T47D (cell line): ENCODE measurements at regions not wholly inside any gene's neighbourhood (a gene's known extent, or its start where the extent isn't known, plus 50 kb on each side); places are given as distances from the start of the nearest gene placed in this dataset.

Experiments used
- DNase-seq, 2 experiments: peaks; one replicate each; pipeline versions ENCODE4 v3.0.0 to v3.0.0-alpha.2; 2011 to 2012; ENCODE audit warnings: low read depth in 1 of 2, low spot score in 1 of 2
- JUND ChIP-seq: IDR thresholded peaks from 2 replicates; pipeline ENCODE4 v1.6.1; 2012; ENCODE audit warnings: low read depth
- in situ Hi-C: cut with HindIII; loops from 2 replicates; pipeline ENCODE4 v1.10.0; 2016; ENCODE audit warnings: low sequenced_read_pairs, low pct_unique_long_range_greater_than_20kb

DNA sequence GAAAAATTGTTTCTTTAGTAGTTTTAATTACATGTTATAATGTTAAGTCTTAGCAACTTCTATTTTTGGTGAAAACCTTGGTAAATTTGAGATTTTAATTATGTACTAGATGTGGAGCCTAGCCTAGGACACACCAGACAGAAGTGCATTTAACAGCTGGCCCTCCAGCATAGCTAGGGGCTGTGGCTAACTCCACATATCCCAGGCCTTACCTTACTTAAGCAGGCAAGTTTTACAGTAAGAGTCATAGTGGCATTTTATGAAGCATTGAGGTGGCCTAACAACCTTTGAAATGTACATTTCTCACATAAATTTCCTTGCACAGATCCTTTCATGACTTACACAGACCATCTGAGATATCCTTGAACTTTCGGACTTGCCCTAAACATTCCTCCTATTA lies 71.6 kb upstream of the C4orf54 start:
- no peak for DNase-seq
- no peak for TF ChIP-seq JUND
- in situ Hi-C loops: no loop called here

DNA sequence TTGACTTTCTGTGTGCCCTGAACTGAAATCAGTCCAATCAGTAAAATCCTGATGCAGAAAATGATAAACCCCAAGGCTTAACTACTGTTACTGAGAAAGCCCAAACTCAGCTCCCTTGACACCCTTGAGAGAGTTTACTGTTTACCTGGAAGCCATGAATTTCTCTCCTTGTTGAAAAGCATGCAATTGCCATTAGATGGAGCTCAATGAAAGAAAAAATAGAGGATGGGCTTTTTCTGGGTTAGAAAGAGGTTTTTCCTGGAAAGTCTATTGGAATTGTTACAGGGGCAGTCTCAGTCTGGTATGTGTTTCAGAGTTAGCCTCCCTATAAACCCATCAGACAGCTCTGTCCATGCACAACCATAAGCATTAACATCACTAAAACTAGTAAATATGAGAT lies 66.4 kb upstream of the C4orf54 start:
- TF ChIP-seq JUND: no peak
- no peak for DNase-seq
- in situ Hi-C loops: no loop called here

DNA sequence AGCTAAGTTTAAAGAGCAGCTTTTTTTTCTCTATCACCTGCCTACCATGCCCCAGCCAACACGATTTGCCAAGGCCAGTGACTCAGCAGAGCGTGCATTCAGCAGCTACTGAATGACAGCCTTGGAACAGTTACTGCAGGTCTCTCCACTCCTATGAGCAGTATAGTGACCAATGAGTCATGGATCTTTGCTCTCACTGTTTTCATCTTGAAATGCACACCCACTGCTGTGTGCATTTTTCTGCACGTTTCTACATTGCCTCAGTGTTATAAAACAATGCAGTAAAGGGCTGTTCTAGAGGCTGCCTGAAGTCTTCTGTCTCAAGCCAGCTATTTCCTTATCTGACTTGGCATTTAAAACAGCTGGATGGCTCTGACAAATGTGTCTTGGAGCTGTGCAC lies 66.0 kb upstream of the C4orf54 start:
- in situ Hi-C loops: no loop called here
- peak in 1 of 2 experiments; percentile 11 for DNase-seq
- no peak for TF ChIP-seq JUND

DNA sequence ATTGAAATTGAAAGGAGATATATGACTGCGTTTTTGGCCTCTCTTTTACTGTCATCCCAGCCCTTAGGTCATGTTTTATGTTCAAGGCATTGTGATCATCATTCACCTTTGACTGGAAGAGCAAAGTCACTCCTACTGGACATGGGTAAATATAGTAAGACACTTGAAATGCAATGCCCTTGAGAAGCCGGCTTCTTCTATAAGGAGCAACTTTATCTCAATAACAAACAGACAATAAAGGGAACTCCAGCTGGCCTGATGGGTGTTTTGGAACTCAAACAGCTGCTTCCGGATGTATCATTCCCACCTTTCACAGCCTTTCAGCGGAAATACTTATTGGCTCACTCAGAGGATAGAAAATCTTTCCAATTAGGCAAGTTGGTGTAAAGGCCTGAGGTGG lies 65.1 kb upstream of the C4orf54 start:
- in situ Hi-C loops: no loop called here
- no peak for TF ChIP-seq JUND
- no peak for DNase-seq

DNA sequence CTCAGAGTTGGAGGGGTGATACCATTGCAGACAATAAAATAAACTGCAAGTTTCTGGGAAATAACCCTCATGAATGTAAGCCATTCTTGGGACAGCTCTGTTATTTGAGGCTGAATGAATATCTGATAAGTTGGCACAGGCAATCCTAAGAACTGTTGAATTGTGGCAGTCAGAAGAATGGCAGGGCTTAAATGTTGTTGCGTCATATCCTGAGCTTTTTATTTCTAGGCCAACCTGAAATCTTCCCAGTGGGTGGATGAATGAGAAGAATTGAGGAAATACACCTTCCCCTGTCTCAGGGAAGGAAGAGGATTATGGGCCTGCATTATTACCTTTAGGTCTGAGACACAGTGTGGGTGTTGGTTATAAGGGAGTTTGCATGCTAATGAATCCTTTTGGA lies 64.4 kb upstream of the C4orf54 start:
- no peak for TF ChIP-seq JUND
- DNase-seq: peak in 1 of 2 experiments; percentile 3
- in situ Hi-C loops: no loop called here

DNA sequence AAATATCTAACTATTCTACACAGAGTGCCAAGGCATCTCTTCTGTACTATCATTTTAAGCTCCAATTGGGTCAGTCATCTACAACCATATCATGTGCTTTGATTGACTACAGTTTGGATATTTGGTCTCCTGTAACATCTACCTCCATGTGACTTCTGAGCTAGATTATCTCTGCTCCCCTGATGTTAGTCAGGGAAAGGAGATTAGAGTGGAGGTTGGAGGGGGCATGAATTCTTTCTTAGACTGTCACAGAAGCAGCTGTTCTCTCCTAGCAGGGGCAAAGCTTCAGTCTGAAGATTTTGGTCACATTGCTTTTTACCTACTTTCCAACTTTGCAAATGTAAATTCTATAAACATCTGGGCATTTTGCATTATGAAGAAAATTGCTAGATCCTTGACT lies 62.6 kb upstream of the C4orf54 start:
- DNase-seq: no peak
- TF ChIP-seq JUND: no peak
- in situ Hi-C loops: no loop called here

DNA sequence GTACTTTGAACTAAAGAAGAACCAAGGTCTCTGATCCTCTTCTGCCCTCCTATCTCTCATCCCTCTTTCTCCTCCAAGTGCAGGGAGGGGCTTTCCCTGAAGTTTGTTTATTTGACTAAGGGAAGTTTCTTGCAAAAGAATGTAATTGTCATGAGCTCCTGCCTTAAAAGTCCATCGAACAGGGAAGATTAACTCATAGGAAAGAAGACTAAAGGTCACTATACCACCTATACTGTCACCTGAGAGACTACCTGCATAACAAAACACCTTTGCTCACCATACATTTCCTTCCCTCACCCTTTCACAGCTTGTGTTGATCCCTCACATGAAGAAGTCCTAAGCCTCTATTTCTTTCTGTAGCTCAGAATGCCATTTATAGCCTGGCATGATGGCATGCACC lies 59.4 kb upstream of the C4orf54 start:
- DNase-seq: no peak
- in situ Hi-C loops: no loop called here
- no peak for TF ChIP-seq JUND

DNA sequence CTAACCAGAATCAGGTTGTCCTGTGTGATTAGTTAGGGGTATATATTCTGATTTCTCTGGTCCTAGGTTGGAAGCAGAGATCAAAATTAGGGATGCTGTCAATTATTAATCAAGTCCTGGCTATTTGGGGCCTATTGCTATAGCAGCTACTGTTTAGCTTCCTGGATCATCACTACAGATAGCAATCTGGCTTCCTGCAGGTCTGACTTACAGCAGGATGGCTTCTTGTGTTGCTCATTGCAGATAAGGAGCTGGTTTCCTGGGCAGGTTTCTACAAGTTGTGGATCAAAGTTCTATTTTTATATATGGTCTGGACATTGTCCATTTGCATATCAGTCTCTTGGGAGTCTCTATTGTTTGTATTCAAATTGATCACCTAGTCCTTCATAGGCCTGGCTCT lies 57.7 kb upstream of the C4orf54 start:
- TF ChIP-seq JUND: no peak
- no peak for DNase-seq
- in situ Hi-C loops: no loop called here

DNA sequence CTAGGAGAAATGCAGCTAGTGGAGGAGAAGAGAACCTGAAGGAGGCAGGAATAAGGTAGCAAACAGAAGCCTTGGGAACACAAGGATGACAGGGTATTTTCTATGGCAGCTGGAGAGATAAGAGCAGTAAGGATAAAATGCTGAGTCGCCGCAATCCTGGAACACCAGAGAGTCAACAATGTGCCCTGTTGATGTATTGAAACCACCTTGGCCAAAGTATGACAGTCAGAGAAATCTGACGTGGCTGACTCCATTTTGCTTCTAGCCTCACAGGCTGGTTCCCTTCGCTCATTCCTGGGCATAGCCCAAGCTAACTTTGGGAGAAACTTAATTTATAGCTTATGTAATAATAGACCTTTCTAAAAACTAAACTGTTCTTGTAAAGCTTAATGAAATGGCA lies 56.6 kb upstream of the C4orf54 start:
- in situ Hi-C loops: no loop called here
- no peak for TF ChIP-seq JUND
- no peak for DNase-seq

DNA sequence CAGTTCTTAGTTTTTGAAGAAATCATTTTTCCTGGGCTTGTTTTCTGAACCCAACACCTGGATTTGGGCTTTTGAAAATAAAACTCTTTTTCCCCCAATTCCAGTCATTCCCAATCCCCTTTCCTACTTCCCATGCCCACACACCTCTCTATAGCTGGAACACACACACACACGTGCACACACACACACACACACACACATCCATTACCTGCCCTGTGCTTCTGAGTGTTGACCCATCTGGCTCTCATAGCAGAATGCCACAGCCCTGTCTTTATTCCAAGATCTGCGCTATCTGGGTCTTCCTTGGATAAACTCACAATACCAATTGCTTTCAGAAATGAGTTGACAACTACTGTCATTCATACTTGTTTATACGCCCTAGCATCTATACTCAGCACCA lies 54.9 kb upstream of the C4orf54 start:
- in situ Hi-C loops: no loop called here
- TF ChIP-seq JUND: no peak

DNA sequence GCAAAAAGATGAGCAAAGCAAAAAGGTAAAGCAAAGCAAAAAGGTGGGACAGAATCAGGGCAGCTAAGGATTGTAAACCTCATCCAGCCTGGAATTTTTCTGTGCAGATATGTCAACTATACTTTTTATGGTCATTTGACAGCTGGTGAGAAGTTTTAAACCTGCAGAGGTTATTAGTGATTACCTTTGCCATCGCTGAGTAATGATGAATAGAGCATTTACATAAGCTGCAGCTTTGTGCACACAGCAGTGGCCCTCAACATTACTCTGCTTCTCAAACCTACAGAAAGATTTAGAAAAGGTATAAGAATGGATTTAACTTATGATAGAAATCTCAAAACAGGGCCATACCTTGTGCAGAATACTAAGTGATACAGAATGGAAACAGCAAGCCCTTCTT lies 54.5 kb upstream of the C4orf54 start:
- TF ChIP-seq JUND: no peak
- in situ Hi-C loops: no loop called here
- DNase-seq: no peak

More for the DNA sequence above, 54.9 kb upstream of the C4orf54 start:
- no peak for DNase-seq

DNA sequence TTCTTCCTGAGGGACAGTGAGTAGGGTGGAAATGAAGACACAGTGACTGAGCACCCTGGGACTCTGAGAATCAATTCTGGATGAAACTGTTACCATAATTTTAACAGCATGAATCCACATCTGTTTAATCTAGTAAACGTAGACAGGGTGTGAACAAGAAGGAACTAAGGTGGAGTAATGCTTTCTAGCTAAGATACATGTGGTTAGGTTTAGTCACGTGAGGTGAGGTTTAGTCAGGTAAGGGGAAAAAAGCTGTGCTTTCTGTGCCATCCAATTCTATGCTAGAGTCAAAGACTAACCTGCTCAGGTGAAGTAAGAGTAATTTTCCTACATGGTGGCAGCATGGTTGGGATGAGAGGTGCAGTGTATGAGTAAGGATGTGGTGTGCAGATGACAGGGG lies 54.0 kb upstream of the C4orf54 start:
- TF ChIP-seq JUND: no peak

DNA sequence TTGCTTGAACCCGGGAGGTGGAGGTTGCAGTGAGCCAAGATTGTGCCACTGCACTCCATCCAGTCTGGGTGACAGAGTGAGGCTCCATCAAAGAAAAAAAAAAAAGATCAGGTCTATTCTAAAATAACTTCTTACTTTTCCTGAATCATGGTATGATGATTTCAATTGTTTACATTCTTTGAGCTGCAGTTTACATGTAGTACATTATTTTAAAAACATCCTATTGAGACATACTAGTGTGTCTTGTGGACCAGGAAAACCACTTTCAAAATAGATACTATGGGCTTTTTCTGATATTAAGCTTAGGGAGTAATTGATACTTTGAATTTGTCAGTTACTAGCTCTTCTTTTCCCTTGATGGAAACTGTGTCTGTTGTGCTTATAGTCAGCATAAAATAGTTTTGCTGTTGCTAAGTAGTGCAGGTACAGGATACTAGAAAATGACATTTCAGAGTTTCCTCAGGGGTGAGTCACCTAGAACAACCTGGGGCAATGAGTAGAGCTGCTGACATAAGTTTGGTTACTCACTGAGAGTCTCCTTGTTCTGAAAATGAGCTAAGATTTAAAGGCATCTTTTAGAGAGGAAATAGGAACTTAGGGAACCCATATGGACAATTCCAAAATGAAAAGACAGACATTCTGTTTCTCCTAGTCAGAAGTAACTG lies 53.2 kb upstream of the C4orf54 start:
- TF ChIP-seq JUND: no peak
- in situ Hi-C loops: no loop called here
- DNase-seq: no peak

More for the DNA sequence above, 54.0 kb upstream of the C4orf54 start:
- DNase-seq: no peak
- in situ Hi-C loops: no loop called here

DNA sequence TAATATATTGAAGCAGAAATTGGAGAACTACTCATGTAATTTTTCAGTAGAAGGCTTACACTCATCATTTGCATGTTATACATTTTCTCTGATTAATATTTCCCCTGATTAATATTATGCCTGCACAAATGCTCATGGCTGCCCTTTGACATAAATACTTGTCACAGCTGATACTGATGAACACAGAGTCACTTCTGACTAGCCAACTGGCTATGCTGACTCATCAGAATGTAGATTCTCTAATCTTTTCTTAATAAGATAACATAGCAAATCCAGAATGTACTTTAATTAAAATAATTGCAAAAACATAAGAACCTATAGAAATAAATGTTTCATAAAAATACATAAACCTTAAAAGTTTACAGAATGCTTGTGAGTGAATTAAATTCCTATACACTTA lies 52.4 kb upstream of the C4orf54 start:
- in situ Hi-C loops: no loop called here
- no peak for DNase-seq
- TF ChIP-seq JUND: no peak
